GM13976 (cell line): ENCODE measurements at regions not wholly inside any gene's neighbourhood (a gene's known extent, or its start where the extent isn't known, plus 50 kb on each side); places are given as distances from the start of the nearest gene placed in this dataset.
A peak's percentile ranks its signal among the peaks of the same experiment; 100 is the strongest.

Experiments
- DNase-seq: peaks from one replicate; pipeline ENCODE4 v3.0.0; 2012; ENCODE audit warnings: low spot score
- CTCF ChIP-seq: IDR thresholded peaks from 2 replicates; pipeline ENCODE4 v1.5.1; 2012; ENCODE audit warnings: borderline replicate concordance, mild to moderate bottlenecking; ENCODE audit not compliant: insufficient read depth; ENCODE audit errors: extremely low read depth, missing control alignments, control extremely low read depth
- in situ Hi-C: fragments of 300-500 bp; cut with MboI; formaldehyde crosslinking; loops from one replicate; pipeline ENCODE4 v1.12.0; 2022; ENCODE audit warnings: low sequenced_read_pairs, mixed read lengths, inconsistent platforms; ENCODE audit not compliant: unreplicated experiment

- in situ Hi-C loops = no loop called here
- peak; percentile 12 for DNase-seq
- TF ChIP-seq CTCF = no peak
Measured at GRCh38 chr14:21723431-21724045, 49.9 kb upstream of the OR4E1 start.
